HG03103 (cell line): ENCODE measurements at regions not wholly inside any gene's neighbourhood (a gene's known extent, or its start where the extent isn't known, plus 50 kb on each side); places are given as distances from the start of the nearest gene placed in this dataset.
"Not testable (repeated sequence)": the region's sequence is repeated elsewhere in the genome, so short reads cannot be mapped to it uniquely, and the experiment has no call there.

Experiments
- ATAC-seq: cut with Tn5 transposase; IDR thresholded peaks from one replicate; pipeline ENCODE4 v1.9.1; 2021; ENCODE audit warnings: low read depth; ENCODE audit not compliant: unreplicated experiment

DNA sequence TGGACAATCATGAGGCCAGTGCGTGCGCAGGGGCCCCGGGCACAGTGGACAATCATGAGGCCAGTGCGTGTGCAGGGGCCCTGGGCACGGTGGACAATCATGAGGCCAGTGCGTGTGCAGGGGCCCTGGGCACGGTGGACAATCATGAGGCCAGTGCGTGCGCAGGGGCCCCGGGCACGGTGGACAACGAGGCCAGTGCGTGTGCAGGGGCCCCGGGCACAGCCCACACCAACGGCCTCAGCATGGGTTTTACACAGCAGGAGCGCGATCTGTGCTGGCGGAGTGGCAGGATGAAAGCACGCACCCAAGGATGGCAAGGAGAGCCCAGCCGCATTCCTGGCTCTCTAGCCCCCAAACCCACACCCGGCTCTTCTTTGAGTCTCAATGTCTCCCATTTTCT is 78.8 kb downstream of the RFLNA start:
- ATAC-seq = not testable (repeated sequence)

DNA sequence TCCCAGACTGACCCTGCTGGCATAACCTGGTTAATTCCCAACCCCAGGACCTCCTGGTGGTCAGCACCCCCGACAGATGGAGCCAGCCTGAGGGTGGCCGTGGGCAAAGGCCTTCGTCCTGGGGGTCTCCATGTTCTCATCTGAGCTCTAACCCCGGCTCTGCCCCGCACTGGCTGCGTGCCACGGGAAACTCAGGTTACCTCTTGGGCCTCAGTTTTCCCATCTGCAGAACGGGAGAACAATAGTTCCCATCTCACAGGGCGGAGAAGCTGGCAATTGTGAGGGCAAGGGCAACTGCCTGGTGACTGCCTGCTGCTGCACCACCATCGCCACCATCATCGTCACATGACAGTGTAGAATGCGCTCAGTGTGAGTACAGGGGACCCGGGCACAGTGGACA is 77.9 kb downstream of the RFLNA start:
- ATAC-seq = no peak

DNA sequence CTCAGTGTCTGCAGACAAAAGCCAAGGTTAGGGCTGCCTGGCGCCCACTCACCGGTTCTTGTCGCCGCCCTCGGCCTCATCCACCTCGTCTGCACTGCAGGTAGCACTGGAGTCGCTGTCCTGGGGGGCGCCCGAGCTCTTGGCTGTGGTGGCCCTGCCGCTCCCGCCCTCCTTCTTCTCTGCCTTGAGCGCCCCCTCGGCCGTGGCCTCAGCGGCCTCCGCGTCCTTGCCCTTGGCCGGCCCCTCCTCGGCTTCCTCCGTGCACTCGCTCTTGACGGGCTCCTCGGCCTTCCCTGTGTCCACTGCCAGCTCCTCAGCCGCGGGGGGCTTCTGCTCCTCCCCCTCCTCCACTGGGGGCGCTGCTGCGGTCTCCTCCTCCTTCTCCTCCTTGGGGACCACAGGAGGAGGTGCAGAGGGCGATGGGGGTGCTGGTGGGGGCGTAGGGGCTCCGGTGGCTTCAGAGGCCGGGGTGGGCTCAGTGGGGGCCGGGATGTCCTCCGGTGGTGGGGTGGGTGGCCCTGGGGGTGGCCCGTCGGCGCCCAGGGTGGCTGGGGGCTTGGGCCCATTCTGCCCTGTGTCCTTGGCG is 77.2 kb downstream of the RFLNA start:
- ATAC-seq = no peak

GRCh38 chr12:124371366-124371765 is 76.5 kb downstream of the RFLNA start:
- ATAC-seq = no peak

DNA sequence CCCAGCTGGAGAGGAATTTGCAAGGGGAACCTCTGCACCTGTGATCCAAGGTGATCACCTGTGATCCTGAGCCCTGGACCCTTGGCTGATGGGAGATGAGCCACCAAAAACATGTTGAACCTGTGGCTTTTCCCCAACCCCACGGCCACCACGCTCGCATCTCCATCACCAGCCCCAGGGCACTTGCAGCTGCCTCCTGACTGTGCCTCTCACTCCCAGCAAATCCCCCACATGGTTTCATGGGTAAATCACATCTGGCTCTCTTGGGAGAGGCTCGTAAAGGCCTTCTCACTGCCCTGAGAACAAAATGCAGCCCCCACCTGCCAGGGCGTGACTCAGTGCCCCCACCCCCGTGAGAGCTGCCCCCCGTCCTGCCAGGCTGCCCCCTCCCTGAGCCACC is 76.0 kb downstream of the RFLNA start:
- ATAC-seq = no peak

- ATAC-seq = no peak
Observed at GRCh38 chr12:124370384-124370783, 75.5 kb downstream of the RFLNA start.

GRCh38 chr12:124369827-124370378 is 75.0 kb downstream of the RFLNA start:
- ATAC-seq = no peak

GRCh38 chr12:124369055-124369826 is 74.3 kb downstream of the RFLNA start:
- ATAC-seq = no peak

DNA sequence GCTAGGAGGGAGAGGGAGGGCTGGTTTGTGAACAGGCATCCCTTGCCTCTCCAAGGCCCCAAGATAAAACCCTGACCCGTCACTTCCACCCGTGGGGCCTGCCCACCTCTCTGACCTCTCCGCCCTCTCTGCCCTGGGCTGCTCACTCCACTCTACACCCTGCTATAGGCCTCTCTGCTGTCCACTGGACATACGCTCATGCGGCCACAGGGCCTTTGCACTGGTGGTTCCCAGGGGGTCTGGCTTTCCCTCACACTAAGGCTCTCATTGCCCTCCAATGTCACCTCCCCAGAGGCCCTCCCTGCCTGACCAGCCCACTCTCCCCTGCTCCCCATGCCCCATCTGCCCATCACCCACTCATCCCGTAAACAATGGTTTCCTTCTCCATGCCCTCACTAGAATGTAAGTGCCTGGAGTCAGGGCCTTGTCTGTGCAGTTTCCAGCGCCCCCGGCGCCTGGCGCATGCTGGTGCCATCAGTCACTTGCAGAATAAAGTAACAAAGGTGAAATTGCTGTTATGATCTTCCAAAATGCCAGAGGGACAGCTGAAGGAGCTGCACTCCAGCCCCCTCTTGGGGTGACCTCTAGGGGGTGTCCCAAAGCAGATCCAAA is 73.6 kb downstream of the RFLNA start:
- no peak for ATAC-seq

- no peak for ATAC-seq
Observed at GRCh38 chr12:124365726-124366430, 71.0 kb downstream of the RFLNA start.
